PC-9 (cell line): ENCODE measurements at regions not wholly inside any gene's neighbourhood (a gene's known extent, or its start where the extent isn't known, plus 50 kb on each side); places are given as distances from the start of the nearest gene placed in this dataset.

Source experiments
- CTCF ChIP-seq: fragments of 200-600 bp; sonication (generic); conservative IDR thresholded peaks from 2 replicates; pipeline ENCODE4 v1.6.1; 2017; ENCODE audit warnings: mixed run types, antibody characterized with exemption, mild to moderate bottlenecking, moderate library complexity
- EZH2 ChIP-seq: fragments of 200-600 bp; sonication (generic); IDR thresholded peaks from 2 replicates; pipeline ENCODE4 v1.8.0; 2017; ENCODE audit warnings: antibody characterized with exemption, low read depth

- TF ChIP-seq EZH2 = no peak
- no peak for TF ChIP-seq CTCF
These were observed 847.8 kb downstream of the TBC1D22A start for GRCh38 chr22:47610281-47610680.
